GM18873 (cell line): ENCODE measurements at regions not wholly inside any gene's neighbourhood (a gene's known extent, or its start where the extent isn't known, plus 50 kb on each side); places are given as distances from the start of the nearest gene placed in this dataset.

Experiments used
- ATAC-seq: cut with Tn5 transposase; IDR thresholded peaks from one replicate; pipeline ENCODE4 v1.9.1; 2021; ENCODE audit warnings: mild to moderate bottlenecking, moderate library complexity, moderate number of reproducible peaks; ENCODE audit not compliant: unreplicated experiment, low FRiP score

DNA sequence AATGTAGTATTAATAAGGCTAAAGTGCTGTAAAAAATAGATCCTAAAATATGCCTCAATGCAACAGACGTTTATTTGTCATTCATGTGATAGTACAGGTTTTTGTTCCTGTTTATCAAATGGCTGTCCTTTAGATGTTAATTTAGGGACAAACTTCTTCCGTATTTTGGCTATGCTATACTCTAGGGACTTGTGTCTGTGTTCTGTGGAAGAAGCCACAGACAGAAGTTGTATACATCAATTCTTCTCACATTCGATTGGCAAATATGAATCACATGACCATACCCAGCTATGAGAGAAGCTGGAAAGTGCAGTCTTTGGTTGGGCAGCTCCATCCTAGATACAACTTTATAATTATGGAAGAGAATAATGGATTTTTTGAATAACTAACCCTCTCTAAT is 232.7 kb upstream of the SNX7 start:
- ATAC-seq = no peak

DNA sequence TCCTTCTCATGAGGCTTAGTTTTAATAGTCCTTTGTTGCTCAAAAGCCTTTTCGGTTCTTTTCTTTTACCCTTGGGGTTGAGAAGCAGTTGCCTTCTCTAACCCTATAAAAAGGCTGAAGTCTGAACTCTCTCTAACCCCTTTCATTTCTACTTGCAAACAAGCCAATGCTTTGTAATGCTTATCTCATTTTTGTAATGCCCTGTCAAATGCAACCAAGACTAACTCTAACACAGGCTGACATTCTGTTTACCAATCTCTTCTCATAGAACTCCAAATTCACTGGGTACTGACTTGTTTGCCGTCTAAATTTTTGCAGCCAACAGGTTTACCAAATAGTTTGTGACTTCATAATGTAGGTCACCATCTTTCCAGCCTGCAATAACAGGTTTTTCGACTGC is 233.9 kb upstream of the SNX7 start:
- no peak for ATAC-seq

- ATAC-seq = no peak
These were observed 235.4 kb upstream of the SNX7 start for GRCh38 chr1:98426092-98426491.

GRCh38 chr1:98422816-98423215 is 238.7 kb upstream of the SNX7 start:
- no peak for ATAC-seq

- ATAC-seq = no peak
These were observed 240.5 kb upstream of the SNX7 start for GRCh38 chr1:98421085-98421435.

GRCh38 chr1:98420376-98421084 is 241.0 kb upstream of the SNX7 start:
- ATAC-seq = no peak

- no peak for ATAC-seq
These were observed 243.7 kb upstream of the SNX7 start for GRCh38 chr1:98417820-98418219.

DNA sequence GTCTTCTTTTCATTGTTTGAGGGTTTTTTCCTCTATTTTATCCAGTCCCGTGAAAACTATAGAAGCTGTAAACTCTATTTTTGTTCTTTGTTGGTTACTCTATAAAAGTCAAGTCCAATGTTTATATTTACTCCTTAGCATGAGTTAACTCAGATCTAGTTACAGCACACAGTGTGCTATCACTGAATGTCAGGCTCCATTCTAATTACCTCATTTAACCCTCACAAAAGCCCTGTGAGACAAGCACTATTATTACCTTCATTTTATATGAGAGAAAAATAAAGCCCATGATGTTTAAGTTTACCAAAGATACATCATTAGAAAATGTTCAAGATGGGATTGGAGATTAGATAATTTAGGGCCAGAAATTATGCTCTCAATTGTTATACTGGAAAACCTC is 251.4 kb upstream of the SNX7 start:
- ATAC-seq = no peak

DNA sequence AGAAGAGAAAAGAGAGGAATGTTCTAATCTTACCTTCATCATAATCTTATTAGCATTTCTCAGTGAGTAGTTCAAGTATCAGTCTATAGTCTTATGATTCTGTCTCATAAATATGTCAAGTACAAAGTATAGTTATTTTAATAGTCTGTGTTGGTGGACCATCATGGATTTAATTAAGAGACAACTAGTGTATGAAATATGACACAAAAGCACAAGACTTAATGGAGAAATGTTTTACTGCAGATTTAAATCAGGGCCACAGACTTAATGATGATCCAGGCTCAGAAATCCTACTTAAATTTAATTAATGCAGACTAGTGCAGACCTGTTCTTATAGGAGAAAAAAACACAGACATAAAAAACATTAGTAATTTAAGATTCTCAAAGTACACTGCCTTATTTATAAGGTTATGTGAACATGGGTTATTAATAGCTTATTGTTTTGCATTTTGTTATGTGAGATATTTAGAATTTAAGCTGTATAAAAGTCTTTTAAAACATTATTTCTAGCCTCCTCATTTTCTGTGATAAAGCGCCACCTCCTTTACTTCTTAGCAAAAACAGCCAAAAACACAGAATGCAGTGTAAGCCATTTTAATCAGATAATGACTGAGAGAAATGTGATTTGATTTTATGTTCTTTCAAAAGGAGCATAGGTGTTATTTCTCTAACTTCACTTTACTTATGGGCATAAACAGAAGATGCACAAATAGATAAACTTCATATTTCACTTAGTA is 255.0 kb upstream of the SNX7 start:
- ATAC-seq = no peak

- peak; percentile 90 for ATAC-seq
These were observed 255.9 kb upstream of the SNX7 start for GRCh38 chr1:98405581-98406074.

DNA sequence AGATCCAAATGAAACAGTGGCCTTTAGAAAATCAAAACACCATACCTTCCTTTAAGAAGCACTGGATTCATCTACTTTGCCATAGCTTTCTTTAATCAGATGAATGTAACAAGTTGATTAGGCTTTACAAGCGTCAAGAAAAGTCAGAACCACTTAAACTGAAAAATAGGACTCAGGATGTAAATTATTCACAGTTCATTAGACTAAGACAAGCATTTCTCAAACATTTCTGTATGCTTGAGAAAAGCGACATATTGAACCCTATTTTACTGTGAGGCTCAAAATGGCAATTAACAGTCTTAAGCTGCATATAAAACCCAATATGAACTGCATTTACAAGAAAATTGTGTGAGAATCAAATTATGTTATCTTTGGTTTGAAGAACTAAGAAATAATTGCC is 256.7 kb upstream of the SNX7 start:
- ATAC-seq = no peak

DNA sequence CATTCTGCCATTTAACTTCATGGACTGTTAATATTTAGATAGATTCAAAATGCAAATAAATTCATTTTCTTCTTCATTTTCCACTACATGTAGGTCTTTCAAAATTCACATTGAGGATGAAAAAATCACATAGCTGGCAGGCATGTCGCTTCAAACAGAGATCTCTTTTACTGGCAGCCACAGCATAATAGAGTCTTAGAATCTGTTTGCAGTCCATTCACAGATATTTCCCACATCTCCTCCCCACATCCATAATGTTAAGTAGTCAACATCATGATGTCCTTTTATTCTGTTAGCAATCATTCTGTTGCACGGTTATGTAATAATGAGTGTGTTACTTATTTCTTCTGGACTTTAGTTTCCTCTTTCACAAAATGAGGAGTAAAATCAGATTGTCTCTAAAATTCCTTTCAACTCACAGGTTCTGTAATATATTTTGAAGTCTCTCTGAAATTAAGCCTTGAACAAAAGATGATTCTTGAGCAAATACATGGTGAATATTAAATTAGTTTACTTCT is 257.5 kb upstream of the SNX7 start:
- ATAC-seq = no peak

- no peak for ATAC-seq
These were observed 258.7 kb upstream of the SNX7 start for GRCh38 chr1:98402860-98403259.

- ATAC-seq = no peak
These were observed 261.1 kb upstream of the SNX7 start for GRCh38 chr1:98400446-98400845.

GRCh38 chr1:98399218-98399617 is 262.3 kb upstream of the SNX7 start:
- no peak for ATAC-seq

GRCh38 chr1:98398649-98399048 is 262.9 kb upstream of the SNX7 start:
- no peak for ATAC-seq

GRCh38 chr1:98398092-98398491 is 263.4 kb upstream of the SNX7 start:
- ATAC-seq = no peak

GRCh38 chr1:98393719-98394118 is 267.8 kb upstream of the SNX7 start:
- ATAC-seq = no peak

- ATAC-seq = no peak
These were observed 270.3 kb upstream of the SNX7 start for GRCh38 chr1:98391175-98391574.

DNA sequence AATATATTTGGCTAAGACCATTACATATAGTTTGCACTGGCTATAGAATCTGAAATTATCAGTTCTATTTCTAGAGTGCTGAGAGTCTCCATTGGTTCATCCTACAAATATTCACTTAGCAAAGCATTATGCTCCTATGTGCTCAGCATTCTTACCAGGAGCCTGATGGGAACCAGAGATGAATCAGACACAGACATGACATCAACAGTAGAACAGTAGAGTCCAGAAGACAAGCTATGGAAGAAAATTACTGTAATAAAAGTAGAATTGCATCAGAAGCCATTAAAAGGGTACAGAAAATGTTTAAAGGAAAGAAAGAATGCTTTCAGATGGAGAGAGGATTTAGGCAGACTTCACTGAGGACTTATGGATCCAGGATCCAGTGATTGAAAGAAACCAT is 271.7 kb upstream of the SNX7 start:
- ATAC-seq = no peak

GRCh38 chr1:98388441-98388840 is 273.1 kb upstream of the SNX7 start:
- peak; percentile 70 for ATAC-seq

GRCh38 chr1:98387701-98388100 is 273.8 kb upstream of the SNX7 start:
- no peak for ATAC-seq
